ENCODE measurements at regions not wholly inside any gene's neighbourhood (a gene's known extent, or its start where the extent isn't known, plus 50 kb on each side); places are given as distances from the start of the nearest gene placed in this dataset.

GRCh38 chr10:108374991-108375390, 1210.5 kb upstream of the SORCS1 start (continued):
- TF ChIP-seq CTCF (conservative IDR thresholded peaks at IDR 0.05; ENCODE audit: low read depth in 2 of 2) = no peak
- no peak for TF ChIP-seq ZNF114 (CRISPR knock-in tag; IDR thresholded peaks at IDR 0.05)
- no peak for TF ChIP-seq STAT1 (IDR thresholded peaks at IDR 0.05; ENCODE audit: unreplicated experiment)

GRCh38 chr10:108365541-108365940, 1201.0 kb upstream of the SORCS1 start:
- no peak for DNase-seq (ENCODE audit: low spot score)
- Histone ChIP-seq H3K4me1 (ENCODE audit: insufficient read depth) (no peaks in the 10 kb centered on the region), H3K36me3 (ENCODE audit: insufficient read depth) (no peaks in the 10 kb centered on the region), H3K4me3 (no peak overlapping the region), H3F3A (replicated peaks; ENCODE audit: low read depth) (no peaks in the 10 kb centered on the region), H3K9me2 (ENCODE audit: insufficient read depth) (no peaks in the 10 kb centered on the region), H4K20me1 (replicated peaks; ENCODE audit: insufficient read depth) (no peaks in the 10 kb centered on the region), H3K79me2 (replicated peaks; ENCODE audit: insufficient read depth) (no peaks in the 10 kb centered on the region), H3K27me3 (ENCODE audit: insufficient read depth) (no peaks in the 10 kb centered on the region), H3K27ac (ENCODE audit: low read depth) (no peak overlapping the region), H3K4me2 (no peak overlapping the region), H2AFZ (no peak overlapping the region)
- Mint-ChIP-seq H3K27ac (no peak overlapping the region), H3K9me3 (no peaks in the 10 kb centered on the region), H3K36me3 (ENCODE audit: low read depth) (no peaks in the 10 kb centered on the region), H3K4me1 (no peaks in the 10 kb centered on the region), H3K27me3 (ENCODE audit: insufficient read depth, low read depth, poor library complexity) (no peaks in the 10 kb centered on the region), H3K4me3 (no peak overlapping the region)
- no peak for ATAC-seq
- TF ChIP-seq NANOG (IDR thresholded peaks at IDR 0.05; ENCODE audit: borderline replicate concordance) (no peak), EZH2phosphoT487 (IDR thresholded peaks at IDR 0.05; ENCODE audit: unreplicated experiment) (no peak), ZNF462 (CRISPR knock-in tag; IDR thresholded peaks at IDR 0.05) (no peak), CREB1 (CRISPR knock-in tag; IDR thresholded peaks at IDR 0.05; ENCODE audit: low read depth) (no peak), POLR2AphosphoS5 (IDR thresholded peaks at IDR 0.05; ENCODE audit: low read depth) (no peak), STAT1 (IDR thresholded peaks at IDR 0.05; ENCODE audit: unreplicated experiment) (no peak), ETS1 (IDR thresholded peaks at IDR 0.05) (no peak), ZNF331 (CRISPR knock-in tag; IDR thresholded peaks at IDR 0.05; ENCODE audit: low read depth) (no peak), ZNF114 (CRISPR knock-in tag; IDR thresholded peaks at IDR 0.05) (no peak), JUNB (IDR thresholded peaks at IDR 0.05; ENCODE audit: unreplicated experiment) (no peak), EZH2 (IDR thresholded peaks at IDR 0.05; ENCODE audit: low read depth, unreplicated experiment) (no peak), CTCF (conservative IDR thresholded peaks at IDR 0.05; ENCODE audit: low read depth in 2 of 2) (no peak)

Data from GM23338 (cell line).